Endodermal cell (in vitro differentiated cells): ENCODE measurements at regions not wholly inside any gene's neighbourhood (a gene's known extent, or its start where the extent isn't known, plus 50 kb on each side); places are given as distances from the start of the nearest gene placed in this dataset.

Experiments
- DNase-seq: peaks from one replicate; pipeline ENCODE4 v3.0.0-alpha.2; 2017
- H3K27ac ChIP-seq: 2 replicates; pipeline ENCODE4 v1.5.1; 2013; ENCODE audit warnings: mild to moderate bottlenecking, low read depth, low read length, moderate library complexity
- H3K27me3 ChIP-seq: 2 replicates; pipeline ENCODE4 v1.6.1; 2013; ENCODE audit warnings: mild to moderate bottlenecking, low read length, moderate library complexity; ENCODE audit not compliant: insufficient read depth, control insufficient read depth, poor library complexity, severe bottlenecking
- H3K36me3 ChIP-seq: 2 replicates; pipeline ENCODE4 v1.7.0; 2013; ENCODE audit warnings: mild to moderate bottlenecking, low read length, moderate library complexity; ENCODE audit not compliant: control insufficient read depth, insufficient read depth
- H3K4me1 ChIP-seq: one replicate; pipeline ENCODE4 v1.7.0; 2013; ENCODE audit warnings: low read length; ENCODE audit not compliant: control insufficient read depth, insufficient read depth
- H3K4me3 ChIP-seq: 2 replicates; pipeline ENCODE4 v1.5.1; 2013; ENCODE audit warnings: mild to moderate bottlenecking, low read length, moderate library complexity
- H3K9ac ChIP-seq: 2 replicates; pipeline ENCODE4 v1.6.1; 2013; ENCODE audit warnings: mild to moderate bottlenecking, low read length, moderate library complexity; ENCODE audit not compliant: poor library complexity, severe bottlenecking; ENCODE audit errors: extremely low read depth
- H3K9me3 ChIP-seq: 2 replicates; pipeline ENCODE4 v1.6.1; 2013; ENCODE audit warnings: mild to moderate bottlenecking, low read length, moderate library complexity; ENCODE audit not compliant: control insufficient read depth
- H3K27ac Mint-ChIP-seq: 2 replicates; pipeline ENCODE4 v1.8.0; 2020; ENCODE audit warnings: mixed read lengths
- H3K27me3 Mint-ChIP-seq: 2 replicates; pipeline ENCODE4 v1.8.0; 2021; ENCODE audit warnings: mild to moderate bottlenecking, mixed read lengths; ENCODE audit not compliant: insufficient read depth
- H3K36me3 Mint-ChIP-seq: 2 replicates; pipeline ENCODE4 v1.8.0; 2020; ENCODE audit warnings: low read depth, mixed read lengths
- H3K4me1 Mint-ChIP-seq: 2 replicates; pipeline ENCODE4 v1.8.0; 2020; ENCODE audit warnings: mixed read lengths
- H3K4me3 Mint-ChIP-seq: 2 replicates; pipeline ENCODE4 v1.8.0; 2020; ENCODE audit warnings: mild to moderate bottlenecking, moderate library complexity, mixed read lengths
- H3K9me3 Mint-ChIP-seq: 2 replicates; pipeline ENCODE4 v1.8.0; 2020; ENCODE audit warnings: mild to moderate bottlenecking, mixed read lengths
- CTCF ChIP-seq: fragments of 200-600 bp; sonication (generic); conservative IDR thresholded peaks from 2 replicates; pipeline ENCODE4 v1.5.0; 2021; ENCODE audit warnings: antibody characterized with exemption, mild to moderate bottlenecking
- WGBS, 2 experiments: methylation state at CpG; one replicate each; pipeline versions ENCODE4 v1.1.5 to v1.1.7; 2013; ENCODE audit warnings: missing lambda C conversion rate in 2 of 2, mixed read lengths in 1 of 2; ENCODE audit not compliant: insufficient coverage in 1 of 2, insufficient read length in 1 of 2; 5-methylcytosine and 5-hydroxymethylcytosine counted together

GRCh38 chr2:183946193-183946592, 652.1 kb upstream of the ZNF804A start:
- no peaks in the 10 kb centered on the region for H3K36me3 ChIP-seq
- H3K27me3 ChIP-seq: no peaks in the 10 kb centered on the region
- DNase-seq: no peak
- Mint-ChIP-seq H3K27ac (no peak overlapping the region), H3K9me3 (peaks cover 6% of the 10 kb centered on the region), H3K4me1 (no peaks in the 10 kb centered on the region), H3K36me3 (no peaks in the 10 kb centered on the region), H3K4me3 (no peak overlapping the region), H3K27me3 (no peaks in the 10 kb centered on the region)
- peaks cover 7% of the 10 kb centered on the region for H3K9me3 ChIP-seq
- no peaks in the 10 kb centered on the region for H3K4me1 ChIP-seq
- no peak for TF ChIP-seq CTCF
- no peak overlapping the region for H3K9ac ChIP-seq
- no peak overlapping the region for H3K27ac ChIP-seq
- no peak overlapping the region for H3K4me3 ChIP-seq

- no peaks in the 10 kb centered on the region for H3K4me1 ChIP-seq
- Mint-ChIP-seq H3K4me1 (no peaks in the 10 kb centered on the region), H3K4me3 (no peak overlapping the region), H3K9me3 (peaks cover 6% of the 10 kb centered on the region), H3K27me3 (no peaks in the 10 kb centered on the region), H3K36me3 (no peaks in the 10 kb centered on the region), H3K27ac (no peak overlapping the region)
- no peak for TF ChIP-seq CTCF
- H3K27me3 ChIP-seq: no peaks in the 10 kb centered on the region
- peaks cover 7% of the 10 kb centered on the region for H3K9me3 ChIP-seq
- WGBS, 2 experiments: 86 to 89% methylated on average over 1 of the region's 1 CpG
- no peak overlapping the region for H3K4me3 ChIP-seq
- H3K36me3 ChIP-seq: no peaks in the 10 kb centered on the region
- no peak overlapping the region for H3K27ac ChIP-seq
- no peak for DNase-seq
- H3K9ac ChIP-seq: no peak overlapping the region
Measured at GRCh38 chr2:183948861-183949260, 649.5 kb upstream of the ZNF804A start.

GRCh38 chr2:183950673-183951072, 647.7 kb upstream of the ZNF804A start:
- peaks cover 6% of the 10 kb centered on the region for H3K9me3 Mint-ChIP-seq
- H3K36me3 ChIP-seq: no peaks in the 10 kb centered on the region
- WGBS, 2 experiments: 93% methylated on average over 1 of the region's 1 CpG; no CpG with 5 or more reads in 1 of the 2 experiments
- H3K4me1 Mint-ChIP-seq: no peaks in the 10 kb centered on the region
- no peak overlapping the region for H3K4me3 Mint-ChIP-seq
- no peaks in the 10 kb centered on the region for H3K36me3 Mint-ChIP-seq
- DNase-seq: no peak
- TF ChIP-seq CTCF: no peak
- no peak overlapping the region for H3K27ac ChIP-seq
- H3K9me3 ChIP-seq: peaks cover 7% of the 10 kb centered on the region
- H3K27ac Mint-ChIP-seq: no peak overlapping the region
- no peaks in the 10 kb centered on the region for H3K4me1 ChIP-seq
- no peak overlapping the region for H3K9ac ChIP-seq
- H3K4me3 ChIP-seq: no peak overlapping the region
- no peaks in the 10 kb centered on the region for H3K27me3 Mint-ChIP-seq
- no peaks in the 10 kb centered on the region for H3K27me3 ChIP-seq
